ENCODE measurements at regions not wholly inside any gene's neighbourhood (a gene's known extent, or its start where the extent isn't known, plus 50 kb on each side); places are given as distances from the start of the nearest gene placed in this dataset.

DNA sequence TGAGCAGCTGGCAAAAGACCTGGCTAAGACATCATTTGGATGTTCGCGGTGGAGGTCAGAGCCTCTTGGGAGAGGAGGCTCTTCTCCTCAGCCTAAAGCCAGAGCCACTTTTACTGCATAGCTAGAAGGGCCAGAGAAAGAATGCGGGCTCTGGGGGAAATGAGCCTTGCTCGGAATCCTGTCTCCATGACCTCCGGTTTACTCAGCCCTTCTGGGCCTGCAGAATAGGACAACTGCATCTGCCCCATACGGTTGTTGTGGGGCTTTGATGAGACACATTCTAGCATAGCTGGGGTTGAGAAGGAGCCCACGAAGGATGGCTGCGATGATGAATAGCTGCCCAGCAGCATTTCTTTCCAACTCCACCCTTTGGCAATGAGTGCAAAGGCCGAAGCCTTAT lies 115.0 kb upstream of the SLC22A23 start:
- intact Hi-C loops (cut with DNase I), result no loop called here
- DNase-seq, result no peak

DNA sequence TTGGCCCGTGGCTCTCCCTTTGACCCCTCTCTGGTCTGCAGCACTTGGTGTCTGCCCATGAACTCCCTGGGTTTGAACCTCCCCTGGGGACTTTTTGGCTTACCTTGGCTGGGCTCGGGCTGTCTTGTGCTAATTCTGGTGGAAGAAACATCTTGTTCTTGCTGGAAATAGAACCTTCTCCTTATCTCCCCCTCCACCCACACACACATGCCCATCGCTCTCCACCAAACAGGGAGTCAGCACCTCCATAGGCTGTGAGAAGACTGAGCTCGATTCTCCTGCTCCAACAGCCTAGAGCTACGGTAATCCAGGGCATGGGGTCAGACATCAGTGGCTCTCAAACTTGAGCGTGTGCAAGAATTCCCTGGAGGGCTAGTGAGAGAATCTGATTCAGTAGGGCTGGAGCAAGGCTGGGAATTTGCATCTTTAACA lies 114.4 kb upstream of the SLC22A23 start:
- no peak for DNase-seq
- intact Hi-C loops (cut with DNase I), result no loop called here

DNA sequence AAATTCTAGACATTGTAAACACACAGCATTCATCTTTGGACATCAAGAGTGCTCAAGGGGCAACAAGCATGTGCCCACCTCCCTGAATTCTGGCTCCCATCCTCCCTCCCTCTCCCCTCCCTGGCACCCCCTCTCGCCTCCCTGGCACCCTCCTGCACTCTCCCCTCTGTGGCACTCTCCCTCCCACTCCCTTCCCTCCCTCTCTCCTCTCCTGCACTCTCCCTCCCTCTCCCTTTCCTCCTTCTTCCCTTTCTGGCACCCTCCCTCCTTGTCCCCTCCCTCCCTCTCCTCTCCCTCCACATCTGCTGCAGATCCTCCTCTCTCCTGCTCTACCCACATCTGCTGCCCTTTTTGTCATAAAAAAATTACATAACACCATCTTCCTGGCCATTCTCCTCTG lies 113.0 kb upstream of the SLC22A23 start:
- no peak for DNase-seq
- intact Hi-C loops (cut with DNase I), result no loop called here

DNA sequence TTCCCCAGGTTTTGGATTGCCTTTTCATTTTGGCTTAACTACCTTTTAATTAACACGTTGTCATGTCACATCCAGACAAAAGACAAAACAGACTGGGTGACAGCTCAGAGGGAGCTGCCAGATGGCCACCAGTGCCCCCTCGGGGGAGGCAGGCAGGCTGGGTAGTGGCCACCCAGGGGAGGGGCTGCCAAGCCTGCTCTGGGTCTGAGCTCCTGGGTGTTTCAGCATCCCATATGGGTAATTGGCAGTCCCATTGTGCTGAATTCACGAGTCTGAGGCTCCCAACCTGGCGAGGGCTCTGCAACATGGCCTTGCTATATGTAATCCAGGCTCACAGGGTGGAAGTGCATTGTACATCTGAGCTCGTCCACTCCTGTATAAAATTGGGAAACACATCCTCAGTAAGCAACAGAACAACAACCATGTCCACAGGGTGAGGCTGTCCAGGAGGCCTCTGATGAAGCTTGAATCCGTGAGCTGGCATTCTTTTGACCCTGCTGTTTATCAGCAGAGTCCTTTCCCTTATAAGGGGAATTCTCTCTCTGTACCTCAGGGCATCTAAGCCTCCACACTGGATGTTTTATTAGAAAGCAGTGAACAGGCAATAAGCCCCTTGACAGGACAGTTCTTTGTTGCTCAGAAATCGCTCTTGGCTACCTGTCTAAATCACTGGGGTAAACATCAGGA lies 111.7 kb upstream of the SLC22A23 start:
- DNase-seq, result no peak
- intact Hi-C loops (cut with DNase I), result no loop called here

DNA sequence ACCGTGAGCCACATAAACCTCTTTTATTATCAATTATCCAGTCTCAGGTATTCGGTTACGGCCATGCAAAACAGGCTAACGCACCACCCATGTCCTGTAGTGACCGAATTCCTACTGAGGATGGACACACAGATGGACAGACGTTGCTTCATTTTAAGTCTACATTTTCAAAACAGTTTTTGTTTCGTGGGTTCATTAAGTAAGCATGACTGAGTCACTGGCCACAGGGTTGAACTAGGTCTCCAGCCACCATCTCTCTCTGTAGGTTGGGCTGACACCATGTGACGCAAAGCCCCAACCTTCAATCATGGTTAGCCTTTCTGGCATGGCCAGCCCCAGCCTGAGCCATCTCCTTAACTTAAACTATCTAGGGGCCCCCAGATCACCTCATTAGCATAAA lies 110.0 kb upstream of the SLC22A23 start:
- DNase-seq, result no peak
- intact Hi-C loops (cut with DNase I), result no loop called here

DNA sequence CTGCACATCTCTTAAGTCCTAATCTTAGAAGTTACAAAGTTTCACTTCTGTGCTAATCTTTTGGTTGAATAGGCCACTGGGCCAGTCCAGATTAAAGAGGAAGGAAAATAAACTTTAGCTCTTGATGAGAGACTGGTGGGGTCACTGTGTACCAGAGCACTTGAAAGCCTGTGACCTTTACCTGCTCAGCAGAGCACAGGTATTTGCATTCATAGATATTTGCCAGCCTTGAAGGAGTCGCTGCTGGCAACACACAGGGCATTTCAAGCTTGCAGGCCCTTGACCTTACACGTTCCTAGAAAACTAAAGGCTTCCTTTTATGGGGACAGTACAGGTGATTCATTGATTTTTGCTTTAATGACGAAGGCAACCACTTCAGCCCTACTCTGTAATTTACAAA lies 108.4 kb upstream of the SLC22A23 start:
- intact Hi-C loops (cut with DNase I), result no loop called here
- DNase-seq, result no peak

DNA sequence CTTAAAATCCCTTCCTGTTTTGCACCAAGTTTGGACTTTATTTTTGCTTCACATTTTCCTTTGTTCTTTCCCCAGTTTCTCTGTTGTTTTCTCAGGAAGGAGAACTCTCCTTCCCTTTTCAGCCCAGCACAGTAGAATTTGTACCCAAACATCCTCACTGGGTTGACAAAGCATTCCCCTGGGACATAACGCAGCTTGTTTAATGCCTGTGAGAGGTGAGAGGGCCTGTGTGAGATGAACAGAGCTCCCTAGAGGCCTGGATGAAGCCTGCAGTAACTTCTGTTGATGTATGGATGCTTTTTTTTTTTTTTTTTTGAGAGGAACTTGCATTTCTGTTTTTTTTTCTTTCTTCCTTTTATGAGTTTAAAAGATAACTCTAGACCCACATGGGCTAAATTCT lies 104.9 kb upstream of the SLC22A23 start:
- DNase-seq, result peak in 2 of 42 donors; percentile 12 to 30
- intact Hi-C loops (cut with DNase I), result no loop called here

DNA sequence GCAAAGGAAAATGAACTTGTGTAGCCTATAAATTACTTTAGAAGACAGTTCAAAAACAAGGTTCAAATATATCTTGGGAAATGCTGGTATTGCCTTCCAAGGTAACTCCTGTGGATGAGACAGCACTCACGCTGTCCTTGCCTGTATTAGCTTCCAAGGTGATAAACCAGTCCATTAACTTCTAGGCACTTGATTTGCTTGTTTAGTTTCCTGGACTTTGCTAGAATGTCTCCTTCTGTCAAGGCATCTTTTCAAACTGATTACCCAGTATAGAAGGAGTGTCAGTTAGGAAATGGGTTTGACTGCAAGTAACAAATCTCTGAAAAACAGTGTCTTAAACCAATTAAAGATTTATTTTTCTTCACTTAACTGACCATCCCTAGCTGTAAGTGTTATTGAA lies 103.4 kb upstream of the SLC22A23 start:
- DNase-seq, result no peak
- intact Hi-C loops (cut with DNase I), result no loop called here

DNA sequence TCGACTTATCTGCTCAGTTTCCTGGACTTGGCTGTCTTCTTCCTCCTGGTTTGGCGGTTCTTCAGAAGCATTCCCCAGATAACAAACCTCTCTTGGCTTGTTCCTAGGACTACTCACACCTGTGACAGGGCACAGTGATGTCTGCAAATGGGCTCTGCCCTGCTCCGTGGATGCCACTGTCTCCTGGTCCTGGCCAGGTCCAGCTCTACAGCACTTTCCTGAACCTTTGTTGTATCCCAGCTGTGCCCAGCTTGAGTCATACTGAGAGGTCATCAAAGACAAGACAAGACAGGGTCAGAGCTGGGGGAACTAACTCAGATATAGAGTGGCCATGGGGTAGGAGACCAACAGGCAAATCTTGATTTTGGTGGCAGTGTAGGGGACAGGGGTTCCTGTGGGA lies 102.7 kb upstream of the SLC22A23 start:
- intact Hi-C loops (cut with DNase I), result no loop called here
- no peak for DNase-seq

DNA sequence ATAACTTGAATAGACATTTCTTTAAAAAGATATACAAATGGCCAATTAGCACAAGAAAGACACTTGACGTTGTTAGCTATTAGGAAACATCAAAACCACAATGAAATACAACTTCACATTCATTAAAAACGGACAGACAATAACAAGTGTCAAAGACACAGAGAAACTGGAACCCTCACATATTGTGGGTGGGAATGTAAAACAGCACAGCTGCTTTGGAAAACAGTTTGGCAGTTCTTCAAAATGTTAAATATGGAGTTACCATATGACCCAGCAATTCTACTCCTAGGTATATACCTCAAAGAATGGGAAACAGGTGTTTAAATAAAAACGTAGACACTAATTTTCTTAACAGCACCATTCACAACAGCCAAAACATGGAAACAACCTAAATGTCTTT lies 100.5 kb upstream of the SLC22A23 start:
- intact Hi-C loops (cut with DNase I), result no loop called here
- DNase-seq, result no peak

DNA sequence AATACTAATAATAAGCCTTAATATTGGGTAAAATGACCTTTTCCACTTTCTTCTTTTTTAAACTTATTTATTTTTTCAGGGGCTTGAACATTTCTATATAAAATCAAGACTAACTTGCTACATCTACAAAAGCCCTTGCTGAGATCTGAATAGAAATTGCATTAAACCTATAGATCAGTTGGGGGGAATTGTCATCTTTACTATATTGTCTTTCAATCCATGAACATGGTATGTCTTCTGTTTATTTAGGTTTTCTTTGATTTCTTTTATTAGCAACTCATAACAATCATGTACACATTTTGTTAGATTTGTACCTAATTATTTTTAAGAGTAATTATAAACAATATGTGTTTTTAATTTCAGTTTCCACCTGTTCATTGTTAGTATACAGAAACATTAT lies 96.4 kb upstream of the SLC22A23 start:
- intact Hi-C loops (cut with DNase I), result no loop called here
- no peak for DNase-seq

DNA sequence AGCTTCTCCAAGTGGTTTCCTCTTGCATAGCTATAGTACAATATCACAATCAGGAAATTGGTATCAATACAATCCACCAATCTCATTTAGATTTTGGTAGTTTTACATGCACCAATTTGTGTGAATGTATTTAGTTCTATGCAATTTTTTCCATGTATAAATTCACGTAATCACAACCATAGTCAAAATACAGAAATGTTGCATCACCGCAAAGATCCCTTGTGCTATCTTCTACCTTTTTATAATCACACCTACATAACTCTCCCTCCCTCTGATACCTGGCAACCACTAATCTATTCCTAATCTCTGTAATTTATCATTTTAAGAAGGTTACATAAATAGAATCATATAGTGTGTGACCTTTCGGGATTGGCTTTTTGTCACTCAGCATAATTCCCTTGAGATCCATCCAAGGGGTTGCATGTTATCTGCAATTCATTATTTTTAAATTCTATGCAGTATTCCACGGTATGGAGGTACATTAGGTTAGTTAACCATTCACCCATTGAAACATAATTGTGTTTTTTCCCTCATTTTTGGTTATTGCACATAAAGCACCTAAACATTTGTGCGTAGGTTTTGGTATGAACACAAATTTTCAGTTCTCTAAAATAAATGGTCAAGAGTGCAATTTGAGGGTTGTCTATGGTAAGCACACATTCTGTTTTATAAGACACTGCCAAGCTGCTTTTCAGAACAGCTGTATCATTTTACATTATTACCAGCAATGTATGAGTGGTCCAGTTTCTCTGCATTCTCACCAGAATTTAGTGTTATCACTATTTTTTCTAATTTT lies 95.1 kb upstream of the SLC22A23 start:
- intact Hi-C loops (cut with DNase I), result no loop called here

DNA sequence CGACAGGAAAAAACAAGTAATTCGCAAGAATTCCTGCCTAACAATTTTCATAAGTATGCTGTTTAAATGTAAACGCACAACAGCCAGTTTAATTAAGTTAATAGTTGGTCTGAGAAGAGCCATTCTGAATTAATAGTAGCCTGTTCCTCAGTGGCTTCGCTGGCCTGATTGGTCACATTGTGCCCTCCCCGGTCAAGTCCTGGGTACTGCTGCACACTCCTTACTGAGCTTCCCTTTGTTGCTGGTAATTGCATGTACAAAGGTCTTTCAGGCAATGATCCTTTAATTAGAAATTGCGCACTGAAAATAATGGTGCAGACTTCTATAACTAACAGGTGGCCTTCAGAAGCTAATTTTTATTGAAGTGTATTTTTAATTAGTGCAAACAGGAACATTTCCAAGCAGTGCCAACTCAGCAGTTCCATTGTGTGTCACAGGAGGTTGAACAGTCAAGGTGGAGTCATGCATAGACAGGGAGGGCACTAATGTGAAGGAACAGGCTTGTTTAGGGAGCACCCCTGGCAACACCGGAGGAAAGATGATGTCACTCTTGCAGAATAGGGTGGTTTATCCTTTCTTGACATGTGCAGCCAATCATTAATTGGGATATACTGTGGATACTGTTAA lies 92.6 kb upstream of the SLC22A23 start:
- intact Hi-C loops (cut with DNase I), result no loop called here

More for the DNA sequence above, 95.1 kb upstream of the SLC22A23 start:
- DNase-seq, result no peak

DNA sequence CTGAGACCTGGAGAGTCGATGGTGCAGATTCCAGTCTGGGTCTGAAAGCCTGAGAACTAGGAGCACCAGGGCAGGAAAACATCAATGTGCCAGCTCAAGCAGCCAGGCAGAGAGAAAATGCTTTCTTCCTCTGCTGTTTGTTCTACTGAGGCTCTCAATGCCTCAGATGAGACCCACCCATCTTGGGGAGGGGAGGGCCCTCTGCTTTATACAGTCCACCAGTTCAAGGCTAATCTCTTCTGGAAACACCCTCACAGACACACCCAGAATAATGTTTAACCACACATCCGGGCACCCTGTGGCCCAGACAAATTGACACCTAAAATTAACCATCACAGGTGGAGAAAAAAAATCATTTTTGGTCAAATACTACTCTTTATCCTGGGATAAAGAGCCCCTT lies 89.3 kb upstream of the SLC22A23 start:
- intact Hi-C loops (cut with DNase I), result no loop called here
- DNase-seq, result no peak

More for the DNA sequence above, 92.6 kb upstream of the SLC22A23 start:
- DNase-seq, result no peak

DNA sequence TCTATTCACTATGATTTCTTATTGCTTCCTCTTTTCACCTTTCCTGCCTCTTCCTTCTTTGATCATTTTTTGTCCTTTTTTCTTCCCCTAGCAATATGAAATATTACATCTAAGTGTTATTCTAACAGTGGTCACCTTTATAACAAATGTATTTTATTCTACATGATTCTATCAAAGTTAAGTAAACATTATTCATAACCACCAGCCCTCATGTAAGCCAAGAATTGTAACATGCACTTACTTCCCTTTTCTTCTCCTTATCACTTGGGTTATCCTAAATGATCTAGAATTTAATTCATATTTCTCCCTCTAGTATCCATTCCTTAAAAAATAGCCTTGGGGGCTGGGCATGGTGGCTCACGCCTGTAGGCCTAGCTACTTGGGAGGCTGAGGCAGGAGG lies 88.3 kb upstream of the SLC22A23 start:
- intact Hi-C loops (cut with DNase I), result no loop called here
- no peak for DNase-seq

DNA sequence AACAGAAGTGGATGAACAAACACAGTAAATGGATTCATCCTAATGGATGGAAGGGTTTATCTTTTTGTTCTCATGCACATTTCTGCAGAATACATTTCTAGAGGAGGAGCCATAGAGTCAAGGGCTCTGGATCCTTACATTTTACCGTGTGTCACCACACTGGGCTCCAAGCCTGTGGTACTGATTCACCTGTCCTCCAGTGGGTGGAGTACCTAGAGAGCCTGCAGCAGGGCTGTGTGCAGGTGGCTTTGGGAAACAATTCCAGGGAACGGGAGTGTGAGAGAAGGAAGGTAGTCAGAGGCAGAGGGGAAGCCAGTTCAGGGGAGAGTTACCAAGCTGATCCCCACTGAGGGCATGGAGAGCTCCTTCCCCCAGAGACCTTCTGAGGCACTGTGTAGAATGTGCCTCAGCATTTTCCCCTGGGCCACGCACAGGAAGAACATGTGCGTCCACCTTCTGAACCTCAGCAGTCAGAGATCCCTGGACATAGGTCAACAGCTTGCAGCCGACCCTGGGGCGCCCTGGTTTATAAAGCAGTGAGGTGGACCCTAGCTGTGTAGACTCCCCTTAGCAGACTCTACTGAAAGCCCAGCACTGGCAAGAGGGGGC lies 85.3 kb upstream of the SLC22A23 start:
- intact Hi-C loops (cut with DNase I), result no loop called here
- DNase-seq, result no peak

DNA sequence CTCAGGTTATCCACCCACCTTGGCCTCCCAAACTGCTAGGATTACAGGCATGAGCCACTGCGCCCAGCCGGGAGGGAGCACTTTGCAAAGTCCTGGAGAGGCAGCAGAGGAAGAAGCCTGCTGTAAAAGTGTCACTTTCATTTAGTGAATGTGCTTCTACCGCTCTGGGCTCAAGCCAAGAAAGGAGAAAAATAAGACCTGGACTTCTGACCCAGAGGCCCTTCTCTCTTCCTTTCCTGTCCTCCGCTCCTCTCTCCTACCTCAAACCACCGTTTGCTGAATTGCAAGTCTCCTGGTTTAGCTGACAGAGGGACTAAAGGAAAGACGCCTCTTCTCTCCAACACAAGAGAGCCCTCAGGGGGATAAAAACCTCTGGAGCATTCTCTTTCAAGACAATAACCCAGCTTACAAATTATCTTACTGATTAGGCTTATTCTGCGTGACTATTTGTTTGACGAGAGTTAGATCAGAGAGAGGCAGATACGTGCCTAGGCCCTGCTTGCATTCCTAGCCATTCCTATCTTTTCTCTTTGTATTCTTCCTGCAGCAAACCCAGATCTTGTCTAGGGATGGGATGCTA lies 84.2 kb upstream of the SLC22A23 start:
- intact Hi-C loops (cut with DNase I), result no loop called here
- no peak for DNase-seq

DNA sequence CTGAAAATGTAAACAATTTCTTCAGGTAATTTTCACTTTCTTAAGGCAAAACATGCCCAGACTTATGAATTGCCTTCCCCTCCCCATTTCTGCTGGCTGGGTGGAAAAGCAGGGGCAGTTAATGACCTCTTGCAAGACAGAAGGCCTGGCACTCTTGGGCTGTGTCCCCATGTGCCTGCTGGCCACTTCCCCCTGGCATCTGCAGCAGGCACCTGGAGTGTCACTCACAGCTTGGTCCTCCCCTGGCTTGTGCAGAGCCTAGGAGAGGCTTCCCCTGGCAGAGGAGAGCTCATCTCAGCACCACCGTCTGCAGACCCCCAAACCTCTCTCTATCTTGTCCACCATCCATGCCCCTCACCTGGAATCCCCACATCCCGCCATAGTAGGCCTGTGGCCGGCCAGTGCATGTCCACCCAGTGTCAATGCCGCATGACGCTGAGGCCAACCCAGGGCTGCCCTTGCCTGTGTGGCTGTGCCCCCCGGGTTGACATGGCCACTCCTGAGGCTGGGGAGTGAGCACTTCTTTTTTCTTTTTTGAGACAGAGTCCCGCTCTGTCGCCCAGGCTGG lies 83.5 kb upstream of the SLC22A23 start:
- no peak for DNase-seq
- intact Hi-C loops (cut with DNase I), result no loop called here

DNA sequence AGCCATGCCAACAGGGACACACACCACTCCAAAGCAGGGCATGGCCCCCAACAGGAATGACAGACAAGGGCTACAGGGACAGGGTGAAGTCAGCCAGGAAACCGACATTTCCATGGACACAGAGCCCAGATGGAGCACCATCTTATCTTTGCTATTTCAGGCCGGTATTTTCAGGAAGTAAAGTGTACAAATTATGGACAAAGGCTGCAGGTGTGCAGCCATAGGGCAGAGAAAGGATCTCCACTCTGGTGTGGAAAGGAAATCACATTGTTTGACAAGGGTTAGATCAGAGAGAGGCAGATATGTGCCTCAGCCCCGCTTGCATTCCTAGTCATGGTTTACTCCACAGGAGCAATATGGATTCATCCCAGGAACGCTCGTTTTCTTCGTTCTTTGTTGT lies 81.7 kb upstream of the SLC22A23 start:
- intact Hi-C loops (cut with DNase I), result no loop called here
- DNase-seq, result no peak

Data from head of caudate nucleus (tissue), 42 donors.